B cell (primary cell): ENCODE measurements at regions not wholly inside any gene's neighbourhood (a gene's known extent, or its start where the extent isn't known, plus 50 kb on each side); places are given as distances from the start of the nearest gene placed in this dataset.

ENCODE experiments used
- EZH2 ChIP-seq: IDR thresholded peaks from 2 replicates; pipeline ENCODE4 v1.6.1; 2012; ENCODE audit warnings: borderline replicate concordance, low read depth, mild to moderate bottlenecking, moderate library complexity, low read length; ENCODE audit not compliant: insufficient read depth, poor library complexity, severe bottlenecking
- TF ChIP-seq, protein P1 (sequence below): fragments of 200-600 bp; IDR thresholded peaks from one replicate; pipeline ENCODE4 v1.8.0; 2022; ENCODE audit warnings: antibody characterized with exemption, mild to moderate bottlenecking

DNA sequence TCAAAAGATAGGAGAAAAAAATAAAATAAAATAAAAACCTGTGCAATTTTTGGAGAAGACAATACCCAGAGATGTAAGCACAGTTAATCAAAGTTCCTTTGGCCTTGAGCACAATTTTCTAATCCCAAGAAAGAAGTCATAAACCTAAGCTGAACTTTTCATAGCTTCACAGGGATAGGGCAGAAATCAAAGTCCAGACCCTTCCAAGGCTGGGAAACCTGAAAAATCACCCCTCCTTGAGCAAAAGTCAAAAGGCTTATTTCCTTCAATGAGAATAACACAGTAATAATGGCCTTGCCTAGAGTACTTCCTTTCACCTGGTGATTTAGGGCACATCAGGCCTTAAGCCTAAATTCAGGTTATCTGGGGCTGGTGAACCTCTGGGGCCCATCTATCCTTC lies 415.0 kb upstream of the BTBD3 start:
- TF ChIP-seq, protein P1, sequence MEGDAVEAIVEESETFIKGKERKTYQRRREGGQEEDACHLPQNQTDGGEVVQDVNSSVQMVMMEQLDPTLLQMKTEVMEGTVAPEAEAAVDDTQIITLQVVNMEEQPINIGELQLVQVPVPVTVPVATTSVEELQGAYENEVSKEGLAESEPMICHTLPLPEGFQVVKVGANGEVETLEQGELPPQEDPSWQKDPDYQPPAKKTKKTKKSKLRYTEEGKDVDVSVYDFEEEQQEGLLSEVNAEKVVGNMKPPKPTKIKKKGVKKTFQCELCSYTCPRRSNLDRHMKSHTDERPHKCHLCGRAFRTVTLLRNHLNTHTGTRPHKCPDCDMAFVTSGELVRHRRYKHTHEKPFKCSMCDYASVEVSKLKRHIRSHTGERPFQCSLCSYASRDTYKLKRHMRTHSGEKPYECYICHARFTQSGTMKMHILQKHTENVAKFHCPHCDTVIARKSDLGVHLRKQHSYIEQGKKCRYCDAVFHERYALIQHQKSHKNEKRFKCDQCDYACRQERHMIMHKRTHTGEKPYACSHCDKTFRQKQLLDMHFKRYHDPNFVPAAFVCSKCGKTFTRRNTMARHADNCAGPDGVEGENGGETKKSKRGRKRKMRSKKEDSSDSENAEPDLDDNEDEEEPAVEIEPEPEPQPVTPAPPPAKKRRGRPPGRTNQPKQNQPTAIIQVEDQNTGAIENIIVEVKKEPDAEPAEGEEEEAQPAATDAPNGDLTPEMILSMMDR: no peak
- no peak for TF ChIP-seq EZH2
